SU-DHL-6 (cell line): ENCODE measurements at regions not wholly inside any gene's neighbourhood (a gene's known extent, or its start where the extent isn't known, plus 50 kb on each side); places are given as distances from the start of the nearest gene placed in this dataset.

Experiments used
- H2AFZ ChIP-seq: fragments of 200-600 bp; sonication (generic); 2 replicates; pipeline ENCODE4 v1.6.1; 2014; ENCODE audit warnings: low read depth, mild to moderate bottlenecking, moderate library complexity, mixed read lengths, antibody characterized with exemption, low read length; ENCODE audit not compliant: severe bottlenecking
- H3F3A ChIP-seq: fragments of 200-600 bp; shearing (Covaris generic); 2 replicates; pipeline ENCODE4 v1.6.0; 2016; ENCODE audit warnings: antibody characterized with exemption, mild to moderate bottlenecking; ENCODE audit not compliant: insufficient read depth
- H3K27ac ChIP-seq: fragments of 200-600 bp; sonication (generic); 2 replicates; pipeline ENCODE4 v1.5.1; 2016; ENCODE audit warnings: low read depth, mild to moderate bottlenecking, low read length, moderate library complexity, mixed read lengths
- H3K27me3 ChIP-seq: fragments of 200-600 bp; sonication (generic), shearing (Covaris generic); 2 replicates; pipeline ENCODE4 v1.6.0; 2014; ENCODE audit warnings: mild to moderate bottlenecking, low read length
- H3K36me3 ChIP-seq: fragments of 200-600 bp; sonication (generic); 2 replicates; pipeline ENCODE4 v1.6.1; 2014; ENCODE audit warnings: mild to moderate bottlenecking, low read length, mixed read lengths
- H3K4me2 ChIP-seq: fragments of 300-600, 200-600 bp; shearing (Covaris generic), sonication (generic); 2 replicates; pipeline ENCODE4 v1.6.0; 2014; ENCODE audit warnings: low read length, low read depth, mild to moderate bottlenecking; ENCODE audit not compliant: poor library complexity, severe bottlenecking
- H3K4me3 ChIP-seq: fragments of 200-600 bp; sonication (generic); 2 replicates; pipeline ENCODE4 v1.5.1; 2014; ENCODE audit warnings: antibody characterized with exemption, low read length, mild to moderate bottlenecking, mixed read lengths; ENCODE audit not compliant: insufficient read depth, poor library complexity, severe bottlenecking
- H3K79me2 ChIP-seq: fragments of 200-600 bp; sonication (generic); 2 replicates; pipeline ENCODE4 v1.6.1; 2014; ENCODE audit warnings: mild to moderate bottlenecking, low read length, moderate library complexity; ENCODE audit not compliant: insufficient read depth
- H3K9ac ChIP-seq: fragments of 200-600 bp; sonication (generic); 2 replicates; pipeline ENCODE4 v1.7.0; 2014; ENCODE audit warnings: mild to moderate bottlenecking, low read length
- H3K9me2 ChIP-seq: fragments of 200-600 bp; sonication (generic); replicated peaks from 2 replicates; pipeline ENCODE4 v1.6.1; 2014; ENCODE audit warnings: low read length; ENCODE audit not compliant: insufficient read depth
- H3K9me3 ChIP-seq: fragments of 200-600 bp; sonication (generic); 2 replicates; pipeline ENCODE4 v1.6.1; 2014; ENCODE audit warnings: low read length, mixed read lengths; ENCODE audit not compliant: insufficient read depth
- H4K20me1 ChIP-seq: fragments of 200-600 bp; sonication (generic); 2 replicates; pipeline ENCODE4 v1.6.1; 2014; ENCODE audit warnings: low read depth, mild to moderate bottlenecking, antibody characterized with exemption, low read length, moderate library complexity, mixed read lengths
- EZH2phosphoT487 ChIP-seq: fragments of 200-600 bp; sonication (generic), shearing (Covaris generic); conservative IDR thresholded peaks from 2 replicates; pipeline ENCODE4 v1.6.1; 2018; ENCODE audit warnings: mild to moderate bottlenecking, antibody characterized with exemption, low read length, moderate library complexity, mixed read lengths
- TF ChIP-seq, protein P1 (sequence below): fragments of 200-600 bp; sonication (generic); IDR thresholded peaks from one replicate; pipeline ENCODE4 v1.5.1; 2017; ENCODE audit warnings: antibody characterized with exemption, mild to moderate bottlenecking, low read length, moderate library complexity; ENCODE audit not compliant: insufficient read depth, poor library complexity, severe bottlenecking

DNA sequence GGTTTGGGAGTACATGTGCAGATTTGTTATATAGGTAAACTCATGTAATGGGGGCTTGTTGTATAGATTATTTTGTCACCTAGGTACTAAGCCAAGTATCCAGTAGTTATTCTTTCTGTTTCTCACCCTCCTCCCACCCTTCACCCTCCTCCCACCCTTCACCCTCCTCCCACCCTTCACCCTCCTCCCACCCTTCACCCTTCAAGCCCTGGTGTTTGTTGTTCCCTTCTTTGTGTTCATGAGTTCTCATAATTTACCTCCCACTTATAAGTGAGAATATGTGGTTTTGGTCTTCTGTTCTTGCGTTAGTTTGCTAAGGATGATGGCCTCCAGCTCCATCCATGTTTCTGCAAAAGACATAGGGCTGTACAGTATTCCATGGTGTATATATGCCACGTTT is 58.7 kb upstream of the OR10AD1 start:
- Histone ChIP-seq H4K20me1 (no peaks in the 10 kb centered on the region), H3K9me3 (no peaks in the 10 kb centered on the region), H3K27me3 (no peaks in the 10 kb centered on the region), H3K4me2 (no peak overlapping the region), H3K36me3 (no peaks in the 10 kb centered on the region), H3K79me2 (no peaks in the 10 kb centered on the region), H3K4me3 (no peak overlapping the region), H3K9me2 (no peaks in the 10 kb centered on the region), H2AFZ (no peak overlapping the region), H3F3A (no peaks in the 10 kb centered on the region), H3K27ac (no peak overlapping the region), H3K9ac (no peak overlapping the region)
- TF ChIP-seq, protein P1, sequence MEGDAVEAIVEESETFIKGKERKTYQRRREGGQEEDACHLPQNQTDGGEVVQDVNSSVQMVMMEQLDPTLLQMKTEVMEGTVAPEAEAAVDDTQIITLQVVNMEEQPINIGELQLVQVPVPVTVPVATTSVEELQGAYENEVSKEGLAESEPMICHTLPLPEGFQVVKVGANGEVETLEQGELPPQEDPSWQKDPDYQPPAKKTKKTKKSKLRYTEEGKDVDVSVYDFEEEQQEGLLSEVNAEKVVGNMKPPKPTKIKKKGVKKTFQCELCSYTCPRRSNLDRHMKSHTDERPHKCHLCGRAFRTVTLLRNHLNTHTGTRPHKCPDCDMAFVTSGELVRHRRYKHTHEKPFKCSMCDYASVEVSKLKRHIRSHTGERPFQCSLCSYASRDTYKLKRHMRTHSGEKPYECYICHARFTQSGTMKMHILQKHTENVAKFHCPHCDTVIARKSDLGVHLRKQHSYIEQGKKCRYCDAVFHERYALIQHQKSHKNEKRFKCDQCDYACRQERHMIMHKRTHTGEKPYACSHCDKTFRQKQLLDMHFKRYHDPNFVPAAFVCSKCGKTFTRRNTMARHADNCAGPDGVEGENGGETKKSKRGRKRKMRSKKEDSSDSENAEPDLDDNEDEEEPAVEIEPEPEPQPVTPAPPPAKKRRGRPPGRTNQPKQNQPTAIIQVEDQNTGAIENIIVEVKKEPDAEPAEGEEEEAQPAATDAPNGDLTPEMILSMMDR = no peak
- TF ChIP-seq EZH2phosphoT487 = no peak
